HG02870 (cell line): ENCODE measurements at regions not wholly inside any gene's neighbourhood (a gene's known extent, or its start where the extent isn't known, plus 50 kb on each side); places are given as distances from the start of the nearest gene placed in this dataset.

Experiments used
- ATAC-seq: cut with Tn5 transposase; IDR thresholded peaks from one replicate; pipeline ENCODE4 v1.9.1; 2021; ENCODE audit warnings: mild to moderate bottlenecking, moderate library complexity; ENCODE audit not compliant: unreplicated experiment

DNA sequence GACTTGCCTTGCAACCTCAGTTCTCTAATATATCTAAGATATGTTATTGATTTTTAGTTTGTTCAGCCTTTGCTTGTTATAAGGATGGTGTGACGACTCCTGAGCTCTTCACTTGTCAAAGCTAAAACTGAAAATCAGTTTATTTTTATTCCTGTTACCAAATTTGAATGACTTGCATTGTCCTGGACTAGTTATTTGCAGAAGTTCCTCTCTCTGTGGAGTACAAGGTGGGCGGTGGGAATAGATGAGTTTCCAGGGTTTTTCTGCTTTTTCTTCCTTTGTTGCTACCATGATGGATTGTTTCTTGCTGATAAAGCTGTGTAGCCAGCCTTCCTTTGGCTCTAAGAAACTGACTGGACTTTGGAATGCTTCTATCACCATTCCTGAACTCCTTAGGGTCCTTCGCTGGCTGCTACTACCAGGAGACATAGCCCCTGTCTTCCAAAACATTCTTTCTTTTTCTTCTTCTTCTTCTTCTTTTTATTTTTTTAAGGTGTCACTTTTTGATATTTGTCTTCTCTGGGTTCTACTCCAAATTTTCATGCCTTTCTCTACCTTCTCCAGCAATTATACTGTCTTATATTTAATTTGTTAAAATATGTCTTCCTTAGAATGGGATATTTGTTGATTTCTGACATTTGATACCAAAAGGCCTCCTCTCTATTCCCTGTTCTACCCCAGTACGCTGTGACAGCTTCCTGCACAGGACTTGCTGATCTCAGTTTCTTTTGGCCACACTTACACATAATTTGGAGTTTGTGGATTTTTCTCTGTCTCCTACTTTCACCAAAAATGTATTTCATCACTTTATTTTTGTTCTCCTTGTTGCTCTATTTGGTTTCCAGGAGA lies 145.1 kb upstream of the THRB start:
- no peak for ATAC-seq

DNA sequence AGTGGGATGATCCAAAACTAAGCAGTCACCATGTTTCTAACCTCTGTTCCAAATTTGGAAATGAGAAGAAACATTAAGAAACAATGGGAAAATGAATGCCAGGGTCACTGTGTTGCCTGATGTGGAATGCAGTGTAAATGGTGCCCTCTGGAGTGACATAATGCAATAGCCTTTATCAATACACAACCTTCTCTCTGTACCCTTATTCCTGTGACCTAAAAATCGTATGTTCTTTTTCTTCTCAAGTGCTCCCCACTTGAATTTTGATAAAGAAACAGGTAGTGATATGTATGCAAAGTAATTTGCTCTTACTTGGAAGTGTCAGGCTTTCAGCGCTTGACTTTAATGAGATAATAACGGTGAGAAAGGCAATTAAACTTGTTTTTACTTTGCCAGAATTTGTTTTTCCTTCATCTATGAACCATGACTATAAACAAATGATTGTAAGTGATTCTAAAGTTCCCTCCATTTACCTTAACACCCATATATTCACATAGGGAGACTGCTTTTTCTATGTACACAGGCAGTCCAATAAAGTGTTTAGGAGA lies 145.8 kb upstream of the THRB start:
- peak; percentile 44 for ATAC-seq

DNA sequence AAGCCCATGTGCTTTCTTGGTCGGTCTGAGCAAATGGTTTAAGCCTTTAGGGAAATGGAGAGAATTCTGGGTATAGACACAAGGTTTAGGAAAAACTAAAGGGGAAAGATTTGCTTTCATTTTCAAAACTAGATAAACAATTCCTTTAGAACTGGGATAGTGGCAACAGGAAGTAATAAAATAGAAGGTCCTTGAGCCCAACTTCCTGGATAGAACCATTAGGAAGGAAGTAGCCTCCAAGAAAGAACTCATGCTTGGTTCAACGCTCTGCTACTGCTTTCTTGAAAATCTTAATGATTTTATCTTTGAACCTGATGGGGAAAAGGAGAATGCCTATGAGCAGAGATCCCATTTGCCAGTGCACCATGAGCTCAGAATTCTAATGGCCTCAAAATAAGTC lies 147.0 kb upstream of the THRB start:
- ATAC-seq, result no peak

DNA sequence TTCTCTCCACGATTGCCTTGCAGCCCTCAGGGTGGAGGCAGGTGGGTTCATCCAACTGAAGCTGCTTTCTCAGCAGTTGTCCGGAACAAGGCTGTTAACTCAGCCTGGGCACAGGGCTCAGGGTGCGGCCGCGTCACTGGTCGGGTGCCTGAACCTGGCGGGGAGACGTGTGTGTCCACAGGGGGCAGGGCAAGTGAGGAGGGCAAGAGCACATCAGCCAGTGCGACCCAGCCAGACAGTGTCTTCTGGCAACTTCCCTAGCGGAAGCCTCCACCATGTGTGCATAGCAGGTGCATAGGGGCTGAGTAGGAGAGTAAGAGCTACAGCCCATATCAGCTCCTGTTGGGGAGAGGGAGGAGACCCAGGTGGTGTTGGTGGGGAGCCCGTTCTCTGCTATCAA lies 150.4 kb upstream of the THRB start:
- ATAC-seq, result no peak

DNA sequence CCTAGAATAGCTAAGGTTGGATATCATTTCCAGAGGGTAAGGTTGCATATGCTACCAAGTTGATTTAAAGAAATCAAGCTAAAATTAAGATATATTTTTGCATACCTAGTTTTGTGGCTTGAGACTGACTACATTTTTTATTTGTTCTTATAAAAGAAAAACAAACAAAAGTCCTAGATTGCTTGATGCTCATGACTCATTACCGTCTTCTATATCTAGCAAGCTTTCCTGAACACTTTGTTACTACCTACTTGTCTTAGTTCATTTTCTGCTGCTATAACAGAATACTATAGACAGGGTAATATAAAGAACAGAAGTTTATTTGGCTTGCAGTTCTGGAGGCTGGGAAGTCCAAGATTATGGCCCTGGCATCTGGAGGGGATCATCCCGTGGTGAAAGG lies 152.1 kb upstream of the THRB start:
- ATAC-seq, result no peak

DNA sequence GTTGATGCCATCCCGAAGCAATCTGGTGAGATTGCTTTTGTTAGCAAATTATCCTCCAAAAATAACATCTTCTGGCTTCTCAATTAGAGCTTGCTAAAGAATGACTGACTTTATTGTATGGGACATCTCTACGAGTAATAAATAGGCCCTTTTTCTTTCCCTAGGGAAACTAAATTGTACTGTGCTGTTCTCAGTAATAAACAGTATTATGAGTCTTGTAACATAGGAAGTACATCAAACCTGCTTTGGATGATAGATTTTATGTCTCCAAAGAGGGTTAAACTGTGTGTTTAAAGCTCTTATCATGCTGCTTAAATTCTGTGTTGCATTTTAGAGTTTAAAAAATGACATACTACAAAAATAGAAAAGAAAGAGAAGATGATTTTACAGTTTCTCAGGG lies 153.4 kb upstream of the THRB start:
- no peak for ATAC-seq

DNA sequence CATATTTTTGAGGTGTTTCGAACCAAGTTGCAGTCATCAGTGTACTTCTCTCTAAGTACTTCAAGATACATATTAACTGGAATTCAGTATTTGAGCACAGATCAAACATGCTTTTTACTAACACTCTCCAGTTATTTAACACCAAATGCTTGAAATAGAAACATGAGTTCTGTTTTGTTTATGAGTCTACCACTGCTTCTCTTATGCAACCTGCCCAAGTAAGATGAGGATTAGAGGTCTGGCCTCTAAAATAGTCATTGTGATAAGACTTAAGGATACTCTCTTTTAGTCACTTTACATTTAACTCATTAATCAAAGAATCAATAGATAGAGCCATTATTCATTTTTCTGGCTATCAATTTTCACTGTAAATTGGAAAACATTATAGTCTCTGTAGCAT lies 156.2 kb upstream of the THRB start:
- no peak for ATAC-seq

DNA sequence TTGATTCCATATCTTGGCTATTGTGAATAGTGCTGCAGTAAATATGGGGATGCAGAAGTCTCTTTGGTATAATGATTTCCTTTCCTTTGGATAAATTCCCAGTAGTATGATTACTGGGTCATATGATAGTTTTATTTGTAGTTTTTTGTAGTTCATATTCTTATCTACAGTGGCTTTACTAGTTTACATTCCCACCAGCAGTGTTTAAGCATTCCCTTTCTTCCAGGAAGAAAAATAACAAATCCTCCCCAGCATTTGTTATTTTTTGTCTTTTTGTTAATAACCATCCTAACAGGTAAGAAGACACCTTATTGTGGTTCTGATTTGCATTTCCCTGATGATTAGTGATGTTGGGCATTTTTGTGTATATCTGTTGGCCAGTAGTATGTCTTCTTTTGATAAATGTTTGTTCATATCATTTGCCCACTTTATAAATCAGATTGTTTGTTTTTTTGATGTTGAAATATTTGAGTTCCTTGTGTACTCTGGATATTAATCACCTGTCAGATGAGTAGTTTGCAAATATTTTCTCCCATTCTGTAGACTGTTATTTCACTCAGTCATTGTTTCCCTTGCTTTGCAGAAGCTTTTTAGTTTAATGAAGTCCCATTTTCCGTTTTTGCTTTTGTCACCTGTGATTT lies 163.3 kb upstream of the THRB start:
- ATAC-seq, result no peak

DNA sequence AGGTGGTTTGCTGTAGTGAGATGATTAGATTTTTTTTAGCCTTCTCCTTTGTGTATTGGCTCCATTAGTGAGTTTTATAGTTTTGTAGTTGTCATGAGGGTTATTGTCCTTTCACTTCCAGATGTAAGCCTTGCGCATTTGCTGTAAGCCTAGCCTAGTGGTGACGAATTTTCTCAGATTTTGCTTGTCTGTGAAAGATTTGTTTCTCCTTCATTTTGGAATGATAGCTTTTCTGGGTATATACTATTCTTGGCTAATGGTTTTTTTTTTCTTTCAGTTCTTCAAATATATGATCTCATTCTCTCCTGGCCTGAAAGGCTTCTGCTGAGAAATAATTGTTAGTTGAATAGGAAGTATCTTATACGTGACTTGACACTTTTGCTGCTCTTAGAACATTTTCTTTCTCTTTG lies 166.5 kb upstream of the THRB start:
- ATAC-seq, result no peak

DNA sequence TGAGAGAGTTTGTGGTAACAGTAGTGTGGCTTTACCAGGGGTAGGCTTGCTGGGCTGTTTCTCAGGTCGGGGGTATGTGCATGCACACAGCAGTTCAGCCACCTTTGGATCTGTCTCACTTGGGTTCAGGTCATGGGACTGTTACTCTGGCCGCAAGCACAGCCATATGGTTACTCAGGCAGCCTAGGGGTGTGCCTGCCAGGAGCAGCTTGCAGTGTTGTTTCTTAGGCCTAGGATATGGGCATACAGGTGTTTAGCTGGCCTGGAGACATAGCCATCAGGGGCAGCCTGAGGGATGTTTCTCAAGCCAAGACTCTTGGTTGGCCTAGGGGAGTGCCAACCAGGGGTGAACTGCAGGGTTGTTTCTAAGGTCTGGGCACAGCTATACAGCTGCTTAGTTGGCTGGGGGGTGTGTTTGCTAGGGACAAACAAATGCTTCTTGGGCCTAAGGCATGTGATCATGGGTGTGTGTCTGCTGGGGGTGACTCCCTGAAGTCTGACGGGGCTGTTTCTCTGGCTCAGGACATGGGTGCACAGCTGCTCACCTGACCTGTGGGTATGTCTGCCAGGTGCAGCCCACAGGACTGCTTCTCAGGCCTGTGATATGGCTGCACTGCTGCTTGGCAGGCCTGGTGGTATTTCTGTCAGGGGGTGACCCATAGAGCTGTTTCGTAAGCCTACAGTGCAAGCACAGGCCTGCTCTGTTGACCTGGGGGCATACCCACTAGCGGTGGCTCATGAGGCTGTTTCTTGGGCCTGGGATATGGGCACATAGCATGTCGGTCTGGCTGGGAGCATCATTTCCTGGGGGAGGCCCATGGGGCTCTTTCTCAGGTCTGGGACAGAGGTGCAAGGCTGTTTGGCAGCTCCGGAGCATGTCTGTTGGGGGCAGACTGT lies 168.0 kb upstream of the THRB start:
- no peak for ATAC-seq

DNA sequence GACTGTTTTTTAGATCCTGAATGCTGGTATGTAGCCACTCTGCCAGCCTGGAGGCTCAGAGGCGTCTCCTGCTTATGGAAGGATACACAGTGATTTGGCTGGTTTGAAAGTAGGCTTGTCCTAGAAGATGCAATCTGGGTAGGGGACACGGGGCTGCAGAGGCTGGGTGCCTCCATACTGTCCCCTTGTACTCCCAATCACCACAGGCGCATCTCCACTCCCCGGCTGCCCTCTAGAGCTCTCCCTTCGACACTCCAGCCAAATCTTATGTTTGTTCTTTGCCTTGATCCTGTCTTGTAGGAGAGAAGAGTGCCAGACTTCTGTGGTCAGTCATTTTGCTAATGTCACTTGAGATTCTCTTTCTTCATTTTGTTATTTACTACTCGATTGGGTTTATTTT lies 168.8 kb upstream of the THRB start:
- ATAC-seq, result no peak

DNA sequence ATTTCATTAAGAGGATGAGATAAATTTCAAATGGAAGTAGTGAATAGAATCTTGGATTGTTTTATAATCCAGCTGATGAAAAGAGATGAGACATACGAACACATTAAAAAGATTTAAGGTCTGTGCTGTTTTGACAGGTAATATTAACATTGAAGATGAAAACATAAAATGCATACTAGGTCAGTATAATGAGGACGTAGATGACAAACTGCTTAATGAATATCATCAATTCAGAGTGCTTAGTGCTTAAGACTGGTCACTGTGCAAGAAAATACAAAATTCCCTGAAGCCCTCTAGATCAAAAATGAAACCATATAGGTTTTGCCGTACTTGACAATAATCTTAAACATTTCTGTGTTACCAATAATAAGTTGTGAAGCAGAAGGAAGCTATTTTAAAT lies 173.4 kb upstream of the THRB start:
- ATAC-seq, result no peak

DNA sequence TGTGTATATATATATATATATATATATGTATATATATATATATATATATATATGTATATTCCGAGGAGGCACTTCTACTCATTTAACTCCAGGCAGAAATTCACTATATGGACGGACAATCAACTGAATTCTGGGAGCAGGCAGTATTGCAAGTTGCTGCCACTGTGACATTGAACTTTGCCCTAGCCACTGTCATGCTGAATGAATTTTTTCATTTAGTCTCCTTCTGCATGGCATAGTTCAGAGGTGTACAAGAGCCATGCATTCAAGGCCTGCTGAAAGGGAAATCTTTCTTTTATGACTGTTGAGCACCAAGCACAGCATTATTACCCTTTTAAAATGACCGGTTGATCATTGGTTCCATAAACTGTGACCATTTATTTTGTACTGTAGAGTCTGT lies 176.2 kb upstream of the THRB start:
- ATAC-seq, result no peak

DNA sequence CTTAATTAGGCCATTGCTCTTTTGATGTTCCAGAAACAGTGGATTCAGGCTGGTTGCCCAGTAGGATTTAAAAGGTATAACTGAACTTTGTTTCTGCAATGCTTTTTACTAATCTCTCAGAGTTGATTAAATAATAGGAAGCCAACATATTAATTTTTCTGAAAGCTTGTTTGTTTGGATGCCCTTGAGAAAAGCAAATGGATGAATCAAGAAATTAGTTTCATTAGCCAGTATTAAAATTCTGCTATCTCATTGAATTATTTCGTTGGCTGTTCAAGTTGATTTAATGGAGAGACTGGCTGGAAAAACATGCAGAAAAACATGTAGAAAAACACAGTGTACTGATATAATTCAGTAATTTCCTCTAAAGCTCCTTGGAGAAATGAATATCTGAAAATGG lies 178.9 kb upstream of the THRB start:
- ATAC-seq, result no peak

DNA sequence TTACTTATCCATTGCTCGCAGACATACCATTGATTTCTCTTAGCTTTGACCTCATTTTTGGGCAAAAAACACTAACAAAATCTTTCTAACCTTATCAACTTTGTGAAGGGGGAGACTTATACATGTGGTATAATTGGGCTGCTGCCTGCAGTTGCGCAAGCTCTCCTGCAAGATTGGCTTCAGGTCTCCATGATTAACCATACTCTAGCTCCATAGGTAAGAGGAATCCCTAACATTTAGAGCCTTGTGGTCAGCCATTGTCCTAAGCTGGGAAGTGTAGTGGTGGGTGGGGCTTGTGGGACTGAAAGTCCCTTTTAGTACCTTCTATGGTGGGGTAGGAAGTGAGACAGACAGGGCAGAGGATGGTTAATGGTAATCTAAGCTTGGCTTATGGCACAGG lies 179.6 kb upstream of the THRB start:
- no peak for ATAC-seq

DNA sequence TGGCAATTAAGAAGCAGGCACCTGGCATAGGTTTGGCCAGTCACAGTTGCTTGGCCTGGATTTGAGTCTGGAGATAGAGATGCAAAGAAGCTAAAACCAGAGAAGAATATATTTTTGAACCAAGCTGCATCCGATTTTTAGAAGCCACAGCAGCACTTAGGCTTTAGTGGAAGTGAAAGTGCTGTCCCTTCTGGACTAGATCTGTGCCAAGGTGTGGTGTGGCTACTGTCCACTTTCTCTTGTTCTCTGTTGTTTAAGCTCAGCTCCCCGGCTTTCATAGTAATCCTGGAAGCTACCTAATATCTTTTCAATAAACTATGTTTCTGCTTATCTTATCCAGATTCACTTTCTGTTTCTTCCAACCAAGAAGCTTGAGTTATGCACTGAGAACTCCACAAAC lies 183.4 kb upstream of the THRB start:
- peak; percentile 28 for ATAC-seq

DNA sequence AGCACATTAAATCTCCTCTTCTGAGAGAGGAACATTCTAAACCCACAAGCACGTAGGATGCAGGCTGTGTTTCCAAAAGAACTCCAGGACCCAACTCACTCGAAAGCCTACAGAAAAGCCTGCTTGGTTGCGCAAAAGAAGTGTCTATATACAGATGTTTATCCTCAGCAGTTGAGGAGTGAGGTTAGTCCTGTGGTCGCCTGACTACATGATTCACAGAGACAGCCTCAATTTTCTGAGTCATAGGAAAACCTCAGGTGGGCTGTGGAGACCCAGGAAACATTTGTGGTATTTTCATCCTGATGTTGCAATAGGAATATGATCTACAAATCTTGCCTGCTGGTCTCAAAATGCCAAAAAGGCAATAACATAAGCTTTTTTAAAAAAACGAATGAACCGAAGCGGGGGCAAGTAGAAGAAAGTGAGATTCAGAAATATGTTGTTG lies 183.8 kb upstream of the THRB start:
- peak; percentile 51 for ATAC-seq

DNA sequence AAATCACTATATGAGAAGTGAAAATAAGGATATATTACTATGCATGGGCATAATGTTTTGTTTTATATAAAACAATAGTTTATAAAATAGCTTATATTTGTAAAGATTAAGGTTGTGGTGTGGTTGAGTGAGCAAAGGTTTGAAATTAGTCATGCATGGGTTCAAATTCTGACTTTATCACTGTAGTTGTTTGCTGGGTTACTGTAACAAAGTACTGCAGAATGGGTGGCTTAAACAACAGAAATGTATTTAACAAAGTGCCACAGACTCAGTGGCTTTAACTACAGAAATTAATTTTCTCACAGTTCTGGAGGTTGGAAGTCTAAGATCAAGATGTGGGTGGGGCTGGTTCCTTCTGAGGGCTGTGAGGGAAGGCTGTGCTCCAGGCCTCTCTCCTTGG lies 184.8 kb upstream of the THRB start:
- ATAC-seq, result no peak

DNA sequence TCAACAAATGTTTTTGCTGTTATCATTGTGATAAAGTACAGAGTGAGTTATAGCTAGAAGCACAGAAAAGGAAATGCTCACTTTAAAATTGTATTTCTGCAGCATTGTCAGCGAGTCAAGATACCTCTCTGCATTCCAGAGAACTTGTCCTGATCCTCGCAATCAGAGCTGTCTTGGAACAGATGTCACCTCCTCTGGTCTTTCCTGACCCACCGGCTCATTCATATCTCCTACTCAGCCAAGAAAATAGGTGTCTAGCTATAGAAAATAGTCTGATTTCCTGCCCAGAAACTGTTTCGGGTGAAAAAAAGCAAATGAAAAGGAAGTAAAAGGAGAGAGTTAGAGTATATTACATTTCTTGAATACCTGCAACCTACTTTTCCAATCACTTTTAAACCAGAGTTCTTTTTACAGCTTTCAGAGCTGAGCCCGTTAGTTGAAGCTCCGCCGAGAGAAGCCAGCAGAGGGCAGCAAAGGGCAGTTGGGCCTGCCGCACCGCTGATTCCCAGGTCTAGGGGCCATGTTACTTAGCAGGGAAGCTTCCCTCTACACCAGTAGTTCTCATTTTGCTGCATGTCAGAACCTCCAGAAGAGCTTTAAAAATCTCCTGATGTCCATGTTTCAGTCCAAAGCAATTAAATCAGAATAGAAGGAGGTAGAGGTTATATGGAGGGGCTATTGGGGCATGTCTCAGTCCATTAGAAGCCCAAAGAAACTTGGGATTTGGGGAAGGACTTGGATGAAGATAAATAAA lies 185.7 kb upstream of the THRB start:
- ATAC-seq, result peak; percentile 76

DNA sequence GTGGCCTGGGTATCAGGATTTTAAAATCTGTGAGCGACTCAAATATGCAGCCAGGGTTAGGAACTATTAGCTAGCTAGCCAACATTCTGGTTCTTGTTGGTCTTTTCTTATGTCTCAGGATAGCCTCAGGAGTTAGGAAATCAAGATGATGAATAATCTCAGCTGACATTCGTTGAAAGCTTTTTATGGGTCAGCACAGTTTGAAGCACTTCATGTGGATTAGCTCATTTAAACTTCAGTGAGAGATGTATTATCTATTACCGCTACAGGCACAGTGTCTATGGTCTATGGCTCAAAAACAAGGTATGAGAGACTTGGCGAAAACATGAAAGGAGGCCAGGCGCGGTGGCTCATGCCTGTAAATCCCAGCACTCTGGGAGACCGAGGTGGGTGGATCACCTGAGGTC lies 187.5 kb upstream of the THRB start:
- no peak for ATAC-seq

DNA sequence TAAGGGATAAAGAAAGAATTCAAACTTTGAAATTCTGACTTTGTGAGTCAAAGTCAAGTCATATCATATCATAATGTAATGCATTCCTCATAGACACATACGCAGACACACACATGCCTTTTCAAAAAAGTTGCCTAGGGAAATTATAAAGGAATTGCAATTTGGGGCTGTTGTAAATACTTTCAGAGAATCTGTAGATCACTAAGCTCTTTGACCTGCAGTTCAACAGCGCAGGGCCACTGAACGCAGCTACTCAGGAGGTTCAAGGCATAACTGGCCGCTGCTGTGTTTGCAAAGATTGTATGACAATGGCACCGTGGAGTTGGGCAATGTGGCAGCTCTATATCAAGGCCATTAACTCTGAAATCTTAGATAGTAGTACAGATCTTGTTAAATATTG lies 188.4 kb upstream of the THRB start:
- no peak for ATAC-seq
